OCI-LY3 (cell line): ENCODE measurements at regions not wholly inside any gene's neighbourhood (a gene's known extent, or its start where the extent isn't known, plus 50 kb on each side); places are given as distances from the start of the nearest gene placed in this dataset.

ENCODE experiments used
- H2AFZ ChIP-seq: fragments of 200-600, 300-600 bp; shearing (Covaris generic); 2 replicates; pipeline ENCODE4 v1.6.0; 2014; ENCODE audit warnings: antibody characterized with exemption, low read depth, low read length
- H3K27ac ChIP-seq: fragments of 200-600, 300-600 bp; sonication (generic); 2 replicates; pipeline ENCODE4 v1.5.1; 2014; ENCODE audit warnings: mild to moderate bottlenecking, low read length, moderate library complexity, mixed read lengths
- H3K27me3 ChIP-seq: fragments of 200-600, 300-600 bp; sonication (generic); 2 replicates; pipeline ENCODE4 v1.6.1; 2014; ENCODE audit warnings: low read depth, low read length, mixed read lengths
- H3K36me3 ChIP-seq: fragments of 200-600, 300-600 bp; sonication (generic); replicated peaks from 2 replicates; pipeline ENCODE3; 2014; ENCODE audit warnings: low read depth, low read length, mixed read lengths
- H3K4me1 ChIP-seq: fragments of 300-600, 200-600 bp; sonication (generic); 2 replicates; pipeline ENCODE4 v1.6.1; 2014; ENCODE audit warnings: low read length, mixed read lengths
- H3K4me2 ChIP-seq: fragments of 200-600, 300-600 bp; sonication (generic); 2 replicates; pipeline ENCODE4 v1.6.1; 2014; ENCODE audit warnings: low read length, mixed read lengths
- H3K4me3 ChIP-seq: fragments of 300-600, 200-600 bp; sonication (generic); 2 replicates; pipeline ENCODE4 v1.5.1; 2014; ENCODE audit warnings: antibody characterized with exemption, mild to moderate bottlenecking, low read length, moderate library complexity
- H3K79me2 ChIP-seq: fragments of 300-600, 200-600 bp; shearing (Covaris generic); 2 replicates; pipeline ENCODE4 v1.6.1; 2014; ENCODE audit warnings: mild to moderate bottlenecking, low read length, mixed read lengths
- H3K9ac ChIP-seq: fragments of 300-600, 200-600 bp; shearing (Covaris generic); 2 replicates; pipeline ENCODE4 v1.6.0; 2014; ENCODE audit warnings: mild to moderate bottlenecking, low read length, moderate library complexity
- H3K9me3 ChIP-seq: fragments of 200-600, 300-600 bp; shearing (Covaris generic); 2 replicates; pipeline ENCODE4 v1.6.1; 2014; ENCODE audit warnings: low read length, mixed read lengths; ENCODE audit not compliant: insufficient read depth
- H4K20me1 ChIP-seq: fragments of 200-600, 300-600 bp; sonication (generic); 2 replicates; pipeline ENCODE4 v1.6.1; 2016; ENCODE audit warnings: low read length, mixed read lengths; ENCODE audit not compliant: insufficient read depth
- CTCF ChIP-seq: fragments of 200-600, 300-600 bp; sonication (generic); IDR thresholded peaks from 2 replicates; pipeline ENCODE4 v1.5.1; 2014; ENCODE audit warnings: antibody characterized with exemption, low read length, low read depth
- EZH2phosphoT487 ChIP-seq: fragments of 200-600 bp; shearing (Covaris generic); IDR thresholded peaks from 2 replicates; pipeline ENCODE4 v1.6.1; 2018; ENCODE audit warnings: antibody characterized with exemption, mixed run types, low read depth

DNA sequence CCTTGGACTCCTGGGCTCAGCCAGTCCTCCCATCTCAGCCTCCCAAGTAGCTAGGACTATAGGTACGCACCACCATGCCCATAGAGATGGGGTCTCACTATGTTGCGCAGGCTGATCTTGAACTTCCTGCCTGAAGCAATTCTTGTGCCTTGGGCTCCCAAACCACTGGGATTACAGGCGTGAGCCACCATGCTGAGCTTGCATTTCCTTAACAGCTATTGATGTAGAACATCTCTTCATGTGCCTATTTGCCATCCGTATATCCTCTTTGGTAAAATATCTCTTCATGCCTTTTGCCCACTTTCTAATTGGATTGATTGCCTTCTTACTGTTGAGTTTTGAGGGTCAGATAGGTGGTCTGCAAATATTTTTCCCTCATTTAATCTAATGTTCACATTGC is 208.9 kb upstream of the TLE3 start:
- H3K4me2 ChIP-seq, result no peak overlapping the region

GRCh38 chr15:70306081-70306480 is 208.4 kb upstream of the TLE3 start:
- Histone ChIP-seq H3K4me1 (peaks cover 33% of the 10 kb centered on the region), H3K4me3 (no peak overlapping the region), H4K20me1 (no peaks in the 10 kb centered on the region), H3K9me3 (no peaks in the 10 kb centered on the region), H3K27ac (no peak overlapping the region), H2AFZ (no peak overlapping the region), H3K36me3 (no peaks in the 10 kb centered on the region), H3K79me2 (no peaks in the 10 kb centered on the region), H3K4me2 (no peak overlapping the region), H3K9ac (no peak overlapping the region), H3K27me3 (no peaks in the 10 kb centered on the region)
- TF ChIP-seq CTCF, result no peak
- no peak for TF ChIP-seq EZH2phosphoT487

More for the DNA sequence above, 208.9 kb upstream of the TLE3 start:
- Histone ChIP-seq H3K9me3 (no peaks in the 10 kb centered on the region), H2AFZ (no peak overlapping the region), H3K4me3 (no peak overlapping the region), H3K27ac (no peak overlapping the region), H3K79me2 (no peaks in the 10 kb centered on the region), H3K9ac (no peak overlapping the region), H3K4me1 (peaks cover 28% of the 10 kb centered on the region), H3K27me3 (no peaks in the 10 kb centered on the region), H3K36me3 (no peaks in the 10 kb centered on the region), H4K20me1 (no peaks in the 10 kb centered on the region)
- TF ChIP-seq CTCF (no peak), EZH2phosphoT487 (no peak)

DNA sequence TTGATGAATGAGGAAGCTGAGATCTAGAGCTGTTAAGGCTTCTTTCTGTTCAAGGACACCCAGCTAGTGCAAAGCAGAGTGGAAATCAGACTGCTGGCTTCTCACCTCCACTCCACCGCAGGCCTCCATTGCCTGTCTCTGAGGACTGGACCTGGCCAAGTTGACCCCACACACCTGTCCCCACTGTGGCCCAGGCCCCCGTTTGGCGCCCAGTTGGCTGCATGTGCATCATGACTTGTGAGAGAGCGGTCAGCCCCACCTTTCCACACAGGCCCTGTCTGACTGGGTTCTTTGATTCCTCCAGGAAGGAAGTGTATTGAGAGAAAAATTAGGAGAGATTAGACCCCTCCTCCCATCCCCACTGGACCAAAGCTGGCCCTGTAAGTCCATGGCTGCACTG is 206.3 kb upstream of the TLE3 start:
- no peak overlapping the region for H3K27ac ChIP-seq
- no peaks in the 10 kb centered on the region for H3K27me3 ChIP-seq
- no peaks in the 10 kb centered on the region for H4K20me1 ChIP-seq
- H3K4me3 ChIP-seq, result no peak overlapping the region
- H3K4me2 ChIP-seq, result no peak overlapping the region
- TF ChIP-seq CTCF (no peak), EZH2phosphoT487 (no peak)
- peaks cover 34% of the 10 kb centered on the region for H3K4me1 ChIP-seq
- no peaks in the 10 kb centered on the region for H3K9me3 ChIP-seq
- H3K36me3 ChIP-seq, result no peaks in the 10 kb centered on the region
- no peak overlapping the region for H2AFZ ChIP-seq
- no peaks in the 10 kb centered on the region for H3K79me2 ChIP-seq
- no peak overlapping the region for H3K9ac ChIP-seq

GRCh38 chr15:70302360-70302759 is 204.6 kb upstream of the TLE3 start:
- Histone ChIP-seq H4K20me1 (no peaks in the 10 kb centered on the region), H3K27ac (no peak overlapping the region)
- TF ChIP-seq EZH2phosphoT487 (no peak), CTCF (no peak)

More at GRCh38 chr15:70302360-70302759, 204.6 kb upstream of the TLE3 start:
- H3K9ac ChIP-seq, result no peak overlapping the region
- no peak overlapping the region for H2AFZ ChIP-seq
- no peaks in the 10 kb centered on the region for H3K9me3 ChIP-seq
- H3K79me2 ChIP-seq, result no peaks in the 10 kb centered on the region
- H3K36me3 ChIP-seq, result no peaks in the 10 kb centered on the region
- no peak overlapping the region for H3K4me2 ChIP-seq
- H3K4me1 ChIP-seq, result peaks cover 26% of the 10 kb centered on the region
- H3K4me3 ChIP-seq, result no peak overlapping the region
- no peaks in the 10 kb centered on the region for H3K27me3 ChIP-seq
